ENCODE measurements at regions not wholly inside any gene's neighbourhood (a gene's known extent, or its start where the extent isn't known, plus 50 kb on each side); places are given as distances from the start of the nearest gene placed in this dataset.

DNA sequence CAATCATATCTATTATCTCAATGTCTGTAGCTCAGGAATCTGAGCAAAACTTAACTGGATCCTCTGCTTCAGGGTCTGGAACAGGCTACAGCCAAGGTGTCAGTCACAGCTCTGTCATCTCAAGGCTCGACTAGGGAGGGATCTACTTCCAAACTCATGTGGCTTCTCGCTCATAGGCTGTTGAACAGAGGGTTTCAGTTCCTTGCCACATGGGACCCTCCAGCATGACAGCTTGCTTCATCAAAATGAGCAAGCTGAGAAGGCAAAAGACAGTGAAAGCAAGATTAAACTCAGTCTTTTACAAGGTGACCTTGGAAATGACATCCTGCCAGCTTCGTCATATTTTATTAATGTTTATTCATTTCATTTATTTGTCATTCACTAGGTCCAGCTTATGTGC, 111.7 kb downstream of the GADD45G start:
- DNase-seq (ENCODE audit: low spot score): no peak
- in situ Hi-C loops (cut with HindIII; ENCODE audit: low sequenced_read_pairs): no loop called here

DNA sequence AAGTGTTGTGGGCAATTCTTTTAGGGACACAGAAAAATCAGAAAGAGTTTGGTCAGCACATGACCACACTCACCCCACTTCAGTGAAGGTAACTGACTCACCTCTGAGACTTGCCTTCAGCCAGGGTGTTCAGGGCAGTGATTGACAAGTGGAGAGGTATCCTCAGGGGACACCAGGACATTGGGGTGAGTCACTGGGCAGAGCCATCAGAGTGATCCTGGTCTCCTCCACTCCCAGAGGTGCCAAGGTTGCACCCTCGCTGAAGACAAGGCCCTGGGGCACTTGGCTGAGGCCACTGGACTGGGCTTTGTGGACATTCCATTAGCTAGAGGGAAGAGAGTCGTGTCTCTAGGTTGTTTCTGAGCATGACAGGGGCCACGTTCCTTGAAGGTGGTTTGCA, 113.4 kb downstream of the GADD45G start:
- DNase-seq (ENCODE audit: low spot score): no peak
- in situ Hi-C loops (cut with HindIII; ENCODE audit: low sequenced_read_pairs): no loop called here

DNA sequence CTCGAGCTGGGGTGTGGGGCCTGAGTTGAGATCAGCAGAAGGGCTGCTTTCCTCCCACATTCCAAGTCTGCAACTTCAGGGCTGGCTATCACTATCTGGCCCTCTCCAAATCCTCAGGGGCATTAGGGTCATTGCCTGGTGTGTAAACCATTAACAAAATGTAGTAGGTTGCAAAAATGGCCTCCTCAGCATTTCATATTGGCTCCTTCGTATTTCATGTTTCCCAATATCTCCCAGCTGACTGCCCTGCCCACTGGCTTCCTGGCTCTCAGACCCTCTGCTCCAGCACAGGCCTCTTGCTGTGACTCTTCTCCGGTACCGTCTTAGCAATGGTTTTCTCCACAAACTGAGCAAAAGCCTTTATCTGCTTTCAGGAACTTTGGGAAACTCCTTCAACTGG, 113.8 kb downstream of the GADD45G start:
- in situ Hi-C loops (cut with HindIII; ENCODE audit: low sequenced_read_pairs): no loop called here
- DNase-seq (ENCODE audit: low spot score): no peak

DNA sequence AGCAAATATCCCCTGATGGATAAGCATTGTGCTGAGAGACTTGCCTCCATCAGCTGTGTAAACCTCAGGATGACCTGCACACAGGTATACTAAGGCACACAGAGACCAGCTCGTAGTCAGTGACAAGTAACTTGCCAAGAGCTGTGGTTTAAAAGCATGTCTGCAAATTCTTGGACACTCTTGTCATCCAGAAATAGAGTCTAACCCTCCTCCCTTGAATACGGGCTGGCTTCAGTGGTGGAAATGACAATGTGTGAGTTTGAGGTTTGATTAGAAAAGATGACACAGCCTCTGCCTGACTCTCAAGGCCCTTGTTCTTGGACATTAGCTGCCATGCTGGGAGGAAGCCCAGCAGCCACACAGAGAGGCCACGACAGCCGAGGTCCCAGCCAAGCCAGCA, 114.4 kb downstream of the GADD45G start:
- no peak for DNase-seq (ENCODE audit: low spot score)
- in situ Hi-C loops (cut with HindIII; ENCODE audit: low sequenced_read_pairs): no loop called here

DNA sequence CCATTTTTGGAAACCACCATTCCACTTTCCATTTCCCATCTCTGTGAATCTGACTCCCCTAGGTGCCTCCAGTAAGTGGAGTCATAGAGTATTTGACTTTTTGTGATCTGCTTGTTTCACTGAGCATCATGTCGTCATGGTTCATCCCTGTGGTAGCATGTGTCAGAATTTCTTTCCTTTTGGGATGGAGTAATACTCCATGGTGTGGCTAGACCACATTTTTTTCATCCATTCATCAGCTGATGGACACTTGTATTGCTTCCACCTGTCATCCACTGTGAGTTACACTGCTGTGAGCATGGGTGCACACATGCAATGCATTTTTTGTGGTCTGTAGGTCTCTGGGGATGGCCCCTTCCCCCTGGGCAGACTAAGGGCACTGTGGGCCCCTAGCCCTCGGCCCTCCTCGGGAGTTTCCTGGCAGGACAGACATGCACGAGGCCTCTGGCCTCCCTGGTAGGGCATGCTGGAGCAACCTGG, 115.9 kb downstream of the GADD45G start:
- in situ Hi-C loops (cut with HindIII; ENCODE audit: low sequenced_read_pairs): no loop called here
- DNase-seq (ENCODE audit: low spot score): no peak

DNA sequence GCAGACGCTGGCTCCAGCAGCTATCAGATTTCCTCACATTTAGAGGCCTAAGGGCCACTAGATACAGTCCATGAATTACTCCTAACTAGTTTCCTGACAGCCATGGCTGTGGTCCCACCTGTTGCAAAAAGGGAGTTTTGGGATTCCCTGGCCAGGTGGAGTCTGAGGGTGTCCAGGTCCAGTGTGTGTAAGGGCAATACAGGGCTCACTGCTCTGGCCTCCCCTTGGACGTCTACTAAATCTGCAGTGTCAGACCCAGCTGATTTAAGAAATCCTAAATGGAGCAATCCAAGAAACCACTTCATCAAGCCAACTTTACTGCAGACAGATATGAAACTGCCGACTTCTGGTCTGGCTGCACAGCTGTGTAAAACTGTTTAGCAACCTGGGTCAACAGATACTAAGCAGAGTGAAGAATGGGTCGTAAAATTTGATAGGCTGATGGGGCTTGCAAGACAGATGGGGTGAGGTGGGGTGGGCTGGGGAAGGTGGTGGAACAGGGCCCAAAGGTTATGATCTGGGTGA, 116.4 kb downstream of the GADD45G start:
- DNase-seq (ENCODE audit: low spot score): no peak
- in situ Hi-C loops (cut with HindIII; ENCODE audit: low sequenced_read_pairs): no loop called here

DNA sequence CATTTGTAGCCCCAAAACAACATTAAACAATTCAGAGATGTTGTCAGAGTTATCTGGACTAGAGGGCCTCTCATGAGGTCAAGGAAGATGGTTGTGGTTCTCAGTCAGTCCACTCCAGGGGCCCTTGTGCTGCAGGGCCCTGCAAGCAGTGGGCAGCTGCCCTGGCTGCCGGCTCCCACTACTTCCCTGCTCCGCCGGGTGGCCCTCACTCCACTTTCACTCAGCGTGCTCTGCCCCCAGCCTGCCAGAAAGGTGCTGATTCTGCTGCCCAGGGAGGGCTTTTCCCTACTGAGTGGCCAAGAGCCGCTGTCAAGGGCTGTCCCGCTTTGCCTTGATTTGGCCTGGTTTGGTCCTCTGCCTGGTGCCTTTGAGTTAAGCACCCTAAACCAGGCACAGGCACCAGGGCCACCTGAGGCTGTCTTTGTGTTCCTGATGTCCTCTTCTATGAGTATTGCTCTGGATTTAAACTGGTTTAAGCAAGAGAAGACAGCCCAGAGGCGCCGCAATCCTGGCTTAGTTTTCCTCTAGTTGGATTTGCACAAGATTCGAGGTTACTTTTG, 117.2 kb downstream of the GADD45G start:
- no peak for DNase-seq (ENCODE audit: low spot score)
- in situ Hi-C loops (cut with HindIII; ENCODE audit: low sequenced_read_pairs): no loop called here

DNA sequence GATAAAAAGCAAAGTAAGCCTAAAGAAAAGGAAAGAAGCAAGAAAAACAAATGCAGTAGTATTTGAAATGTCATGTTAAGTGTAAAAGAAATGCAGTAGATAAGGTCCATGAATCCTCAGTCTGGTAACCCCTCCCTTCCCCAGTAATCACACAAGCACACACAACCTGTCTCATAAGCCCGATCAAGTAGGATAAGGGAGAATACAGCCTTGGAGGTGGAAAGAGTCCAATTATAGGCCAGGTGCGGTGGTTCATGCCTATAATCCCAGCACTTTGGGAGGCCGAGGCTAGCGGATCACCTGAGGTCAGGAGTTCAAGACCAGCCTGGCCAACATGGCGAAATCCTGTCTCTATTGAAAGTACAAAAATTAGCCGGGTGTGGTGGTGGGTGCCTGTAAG, 117.9 kb downstream of the GADD45G start:
- no peak for DNase-seq (ENCODE audit: low spot score)
- in situ Hi-C loops (cut with HindIII; ENCODE audit: low sequenced_read_pairs): no loop called here

DNA sequence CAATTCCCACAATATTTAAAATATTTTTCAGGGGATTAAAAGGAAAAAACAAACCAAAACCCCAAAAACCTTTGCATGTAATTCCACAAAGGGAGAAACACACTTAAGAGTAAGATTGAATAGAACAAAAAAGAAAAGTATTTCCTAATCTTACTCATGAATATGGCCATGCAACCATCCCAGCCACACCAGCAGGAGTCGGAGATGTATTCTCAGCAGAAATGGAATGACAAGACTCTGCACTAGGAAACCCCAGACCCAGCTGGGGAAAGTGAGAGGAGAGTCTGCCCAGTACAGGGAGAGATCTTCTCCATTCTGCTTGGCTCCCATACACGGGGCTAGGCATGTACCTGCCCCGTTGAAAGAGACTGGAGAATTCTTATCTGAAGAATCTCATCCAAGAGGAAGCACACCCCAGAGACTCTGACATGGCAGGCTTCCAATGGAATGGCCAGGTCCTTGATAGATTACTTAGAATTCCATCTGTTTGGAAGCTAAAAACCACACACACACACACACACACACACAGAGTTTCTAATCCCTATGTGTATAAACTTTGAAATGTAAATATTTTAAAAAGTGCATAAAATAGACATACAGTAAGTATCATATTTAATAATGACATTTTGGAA, 118.8 kb downstream of the GADD45G start:
- in situ Hi-C loops (cut with HindIII; ENCODE audit: low sequenced_read_pairs): no loop called here

DNA sequence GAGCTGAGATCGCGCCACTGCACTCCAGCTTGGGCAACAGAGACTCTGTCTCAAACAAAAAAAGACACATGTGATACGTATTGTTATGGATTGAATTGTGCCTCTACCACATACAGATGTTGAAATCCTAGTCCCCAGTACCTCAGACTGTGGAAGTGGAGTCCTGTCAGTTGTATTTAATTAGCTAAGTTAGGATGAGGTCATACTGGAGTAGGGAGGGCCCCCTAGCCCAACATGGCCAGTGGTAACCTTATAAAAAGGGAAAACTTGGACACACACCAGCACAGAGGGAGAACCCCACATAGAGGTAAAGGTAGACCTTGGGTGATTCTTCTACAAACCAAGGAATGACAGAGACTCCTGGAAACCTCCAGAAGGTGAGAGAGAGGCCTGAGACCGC, 119.8 kb downstream of the GADD45G start:
- no peak for DNase-seq (ENCODE audit: low spot score)
- in situ Hi-C loops (cut with HindIII; ENCODE audit: low sequenced_read_pairs): no loop called here

More for the DNA sequence above, 118.8 kb downstream of the GADD45G start:
- DNase-seq (ENCODE audit: low spot score): no peak

DNA sequence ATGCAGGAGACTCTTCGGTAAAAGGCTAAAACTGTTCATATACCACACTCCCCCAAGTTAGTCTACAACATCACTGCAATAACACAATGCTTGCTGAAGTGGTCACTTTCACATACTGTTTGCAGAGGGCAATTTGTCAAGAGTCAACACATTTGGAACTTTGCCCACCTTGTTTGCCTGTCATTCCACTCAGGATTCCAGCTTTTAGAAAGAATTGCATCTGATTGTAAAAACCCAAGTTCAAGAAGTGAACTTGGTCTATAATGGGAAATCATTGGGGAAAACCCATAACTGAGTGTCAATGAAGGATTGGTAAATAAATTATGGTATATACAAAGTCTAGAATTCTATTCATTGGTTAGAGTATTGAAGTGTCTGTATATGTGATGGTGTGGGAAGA, 120.5 kb downstream of the GADD45G start:
- DNase-seq (ENCODE audit: low spot score): no peak
- in situ Hi-C loops (cut with HindIII; ENCODE audit: low sequenced_read_pairs): no loop called here

DNA sequence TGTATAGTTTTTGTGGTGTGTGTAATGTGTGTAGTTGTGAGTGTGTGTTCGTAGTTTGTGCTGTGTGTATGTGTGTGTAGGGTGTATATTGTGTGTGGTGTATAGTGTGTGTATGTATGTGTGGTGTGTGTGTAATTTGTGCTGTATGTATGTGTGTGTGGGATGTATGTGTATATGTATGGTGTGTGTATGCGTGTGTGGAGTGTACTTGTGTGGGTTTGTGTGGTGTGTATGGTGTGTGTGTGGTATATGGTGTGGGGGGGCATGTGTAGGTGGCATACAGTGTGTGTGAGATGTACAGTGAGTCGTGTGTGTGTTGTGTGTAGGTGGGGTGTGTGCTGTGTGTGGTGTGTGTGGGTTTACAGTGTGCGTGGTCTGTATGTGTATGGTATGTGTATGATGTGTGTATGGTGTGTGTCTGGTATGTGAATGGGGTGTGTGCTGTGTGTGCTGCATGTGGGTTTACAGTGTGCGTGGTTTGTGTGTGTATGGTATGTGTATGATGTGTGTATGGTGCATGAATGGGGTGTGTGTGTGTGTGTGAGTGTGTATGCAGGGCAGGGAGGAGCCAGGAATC, 125.2 kb downstream of the GADD45G start:
- no peak for DNase-seq (ENCODE audit: low spot score)
- in situ Hi-C loops (cut with HindIII; ENCODE audit: low sequenced_read_pairs): no loop called here

DNA sequence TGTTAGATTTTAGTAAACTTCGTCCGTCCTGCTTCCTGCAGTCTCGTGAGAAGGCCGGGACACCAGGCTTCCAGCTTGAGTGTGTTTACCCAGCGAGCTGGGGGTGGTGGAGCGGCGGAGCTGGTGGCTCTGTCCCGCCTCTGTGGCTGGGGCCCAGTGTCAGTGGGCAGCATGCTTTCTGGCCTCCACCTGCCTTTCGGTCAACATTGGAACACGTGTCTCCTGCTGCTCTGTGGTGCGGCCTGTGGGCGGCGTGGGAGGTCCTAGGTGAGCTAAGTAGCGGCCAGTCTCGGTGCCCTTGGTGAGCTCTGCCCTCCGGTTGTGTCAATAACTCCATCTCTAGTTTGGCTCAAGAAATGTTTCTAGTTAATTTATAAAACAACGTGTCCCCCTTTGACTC, 125.9 kb downstream of the GADD45G start:
- no peak for DNase-seq (ENCODE audit: low spot score)
- in situ Hi-C loops (cut with HindIII; ENCODE audit: low sequenced_read_pairs): no loop called here

DNA sequence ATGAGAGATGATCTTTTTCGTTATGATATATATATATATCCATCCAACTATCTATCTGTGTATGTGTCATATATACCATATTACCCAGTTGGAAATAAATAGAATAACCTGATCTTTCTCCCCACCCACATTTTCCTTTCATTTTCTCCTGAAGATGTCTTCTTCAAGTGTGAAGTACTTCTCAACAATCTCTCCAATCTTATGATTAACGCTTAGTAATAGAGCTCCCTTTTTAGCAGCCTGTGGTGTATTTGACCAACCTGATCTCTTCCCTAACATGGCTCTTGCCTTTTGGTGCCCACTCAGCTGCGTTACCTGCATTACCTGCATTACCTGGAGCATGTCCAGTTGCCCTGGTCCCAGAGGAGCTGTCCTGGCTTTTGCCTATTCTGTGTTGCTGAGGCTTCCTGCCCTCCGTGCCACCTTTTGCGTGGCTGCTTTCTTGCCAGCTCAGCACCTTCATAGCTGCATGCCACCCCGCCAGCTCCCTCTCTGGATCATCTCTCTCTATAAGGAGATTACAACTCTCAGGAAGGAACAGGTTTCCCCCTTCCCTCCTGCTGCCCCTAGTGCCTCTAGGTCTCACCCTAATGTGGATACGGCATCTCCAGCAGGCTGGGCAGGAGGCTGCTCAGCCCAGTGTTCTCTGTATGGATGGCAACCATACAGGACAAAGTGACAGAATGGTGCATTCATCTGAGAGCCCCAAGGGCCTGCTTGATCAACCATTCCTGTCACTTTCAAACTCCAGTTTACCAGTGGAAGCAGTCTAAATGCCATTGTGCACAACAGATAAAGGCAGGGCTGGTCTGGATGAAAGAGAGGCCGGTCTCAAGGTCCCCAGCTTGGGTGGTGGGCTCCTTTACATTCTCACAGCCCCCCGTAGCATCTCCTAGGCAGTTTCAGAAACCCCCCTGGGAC, 126.7 kb downstream of the GADD45G start:
- in situ Hi-C loops (cut with HindIII; ENCODE audit: low sequenced_read_pairs): no loop called here
- no peak for DNase-seq (ENCODE audit: low spot score)

DNA sequence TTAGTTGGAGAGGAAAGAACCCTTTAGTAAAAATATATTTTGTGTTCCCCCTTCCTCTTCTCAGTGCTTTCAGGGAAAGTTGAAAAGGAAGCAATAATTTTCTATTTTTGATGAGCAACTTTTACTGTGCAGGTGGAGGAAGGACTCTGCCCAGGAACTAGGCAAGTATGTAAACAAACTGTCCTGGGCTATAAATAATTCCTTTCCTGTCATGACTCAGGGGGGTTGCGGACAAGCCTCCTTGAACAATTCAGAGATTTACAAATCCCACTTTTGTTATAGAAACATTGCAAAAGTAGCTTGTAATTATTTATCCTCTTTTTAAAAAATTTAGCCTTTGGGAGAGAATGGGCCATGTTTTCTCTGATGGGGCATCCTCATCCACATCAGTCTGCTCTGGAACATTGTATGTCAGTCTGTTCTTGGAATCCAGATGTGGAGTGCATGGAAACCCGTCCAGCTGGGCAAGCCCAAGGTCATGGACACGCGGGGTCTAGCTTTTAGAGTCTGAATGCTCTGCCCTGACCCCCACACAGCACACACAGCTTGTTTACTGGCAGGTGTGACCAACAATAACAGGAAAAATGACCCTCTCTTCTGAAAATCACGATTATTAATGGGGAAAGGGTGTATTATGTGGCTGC, 127.6 kb downstream of the GADD45G start:
- in situ Hi-C loops (cut with HindIII; ENCODE audit: low sequenced_read_pairs): no loop called here
- no peak for DNase-seq (ENCODE audit: low spot score)

DNA sequence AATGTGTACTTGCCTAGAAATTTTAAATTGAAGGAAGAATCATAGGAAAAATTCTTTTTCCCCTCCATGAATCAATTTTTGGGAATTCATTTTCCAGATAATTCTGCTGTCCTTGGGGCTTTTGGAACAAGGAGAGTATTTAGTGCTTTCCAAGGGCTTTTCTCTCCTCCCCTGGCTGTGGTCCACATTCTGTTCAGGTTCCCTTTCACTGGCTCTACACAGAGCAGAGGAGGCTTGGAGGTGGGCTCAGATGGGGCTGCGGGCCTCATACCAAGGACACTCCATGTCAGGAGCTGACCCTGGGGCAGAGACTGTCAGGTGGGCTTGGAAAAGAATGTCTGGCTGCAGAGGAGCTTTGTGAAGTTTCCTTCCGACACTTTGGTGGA, 128.1 kb downstream of the GADD45G start:
- in situ Hi-C loops (cut with HindIII; ENCODE audit: low sequenced_read_pairs): no loop called here
- DNase-seq (ENCODE audit: low spot score): no peak

DNA sequence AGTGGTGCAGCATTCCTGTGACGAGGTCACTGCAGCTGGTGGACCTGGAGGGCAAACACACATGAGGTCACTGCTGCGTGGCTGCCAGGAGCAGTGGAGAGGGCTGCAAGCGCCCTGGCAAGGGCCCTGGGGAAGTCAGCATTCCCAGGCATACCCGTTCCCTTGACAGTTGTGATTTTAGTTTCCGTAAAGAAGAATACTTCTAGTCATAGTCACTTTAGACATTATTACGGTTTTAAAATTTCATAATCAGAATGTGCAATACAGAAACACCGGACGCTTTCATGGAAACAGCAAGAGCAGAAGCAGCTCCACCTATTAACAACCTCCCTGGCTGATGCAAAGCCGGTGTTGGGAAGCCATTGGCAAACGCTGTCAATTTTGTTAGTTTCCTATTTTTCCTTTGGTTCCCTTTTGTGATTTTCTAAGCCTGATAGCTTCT, 129.8 kb downstream of the GADD45G start:
- no peak for DNase-seq (ENCODE audit: low spot score)
- in situ Hi-C loops (cut with HindIII; ENCODE audit: low sequenced_read_pairs): no loop called here

DNA sequence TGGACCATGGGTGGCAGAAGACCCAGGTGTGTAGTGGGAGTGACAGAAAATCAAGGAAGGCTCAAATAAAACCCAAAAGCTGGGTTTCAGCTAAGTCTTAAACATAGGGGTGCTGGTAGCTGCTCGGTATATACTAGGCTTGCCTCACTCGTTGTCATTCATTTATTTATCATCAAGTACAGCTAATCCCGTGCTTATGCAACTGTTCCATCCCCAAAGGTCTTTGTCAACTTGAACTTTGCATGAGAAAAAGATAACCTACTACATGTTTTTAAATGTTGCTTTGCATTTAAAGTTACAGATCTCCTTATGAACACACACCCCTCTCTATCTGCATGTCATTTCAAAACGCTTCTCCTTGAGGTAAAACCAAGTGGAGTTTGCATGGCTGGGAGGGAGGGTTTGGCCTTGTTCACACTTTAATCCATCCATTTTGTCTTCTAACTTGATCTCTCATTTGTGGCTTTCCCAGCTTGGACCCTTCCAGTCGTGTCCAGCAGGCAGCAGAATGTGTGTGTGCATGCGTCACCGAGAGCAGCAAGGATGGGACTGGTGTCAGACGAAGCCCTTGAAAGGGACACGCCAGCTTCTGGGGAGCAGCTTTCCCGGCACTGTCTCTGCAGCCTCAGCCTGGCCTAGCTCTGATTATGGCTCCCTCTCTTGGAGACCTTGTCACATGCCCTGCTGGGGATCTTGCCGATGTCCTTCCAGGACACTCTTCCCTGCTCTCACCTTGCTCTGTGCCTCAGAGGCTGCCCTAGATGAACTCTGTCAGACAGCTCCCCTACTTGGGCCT, 133.5 kb downstream of the GADD45G start:
- in situ Hi-C loops (cut with HindIII; ENCODE audit: low sequenced_read_pairs): no loop called here
- no peak for DNase-seq (ENCODE audit: low spot score)

DNA sequence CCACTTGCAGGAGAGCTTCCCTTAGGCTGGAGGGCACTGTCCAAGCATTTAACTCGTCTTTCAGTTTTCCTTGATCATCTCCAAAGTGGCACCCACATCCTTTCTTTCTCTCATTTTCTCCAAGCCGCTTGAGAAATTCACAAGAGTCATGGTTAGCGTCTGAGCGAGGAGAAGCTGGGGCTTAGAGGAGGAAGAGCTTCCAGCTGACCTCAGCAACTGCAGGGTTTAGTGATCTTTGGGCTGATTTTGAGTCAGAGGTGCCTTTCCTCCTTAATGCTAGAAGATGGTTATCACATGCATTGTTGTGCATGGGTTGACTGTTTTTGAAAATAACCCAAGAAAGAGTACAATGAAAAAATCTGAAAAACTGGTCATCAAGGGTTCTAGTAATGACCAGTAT, 134.7 kb downstream of the GADD45G start:
- DNase-seq (ENCODE audit: low spot score): no peak
- in situ Hi-C loops (cut with HindIII; ENCODE audit: low sequenced_read_pairs): no loop called here
